G401.6 (cell line): ENCODE measurements at regions not wholly inside any gene's neighbourhood (a gene's known extent, or its start where the extent isn't known, plus 50 kb on each side); places are given as distances from the start of the nearest gene placed in this dataset.

Source experiments
- FAIRE-seq: peaks from 2 replicates; lab custom pipeline; 2012; peaks lifted over from hg19 to GRCh38; lab: Jason Lieb, UNC

DNA sequence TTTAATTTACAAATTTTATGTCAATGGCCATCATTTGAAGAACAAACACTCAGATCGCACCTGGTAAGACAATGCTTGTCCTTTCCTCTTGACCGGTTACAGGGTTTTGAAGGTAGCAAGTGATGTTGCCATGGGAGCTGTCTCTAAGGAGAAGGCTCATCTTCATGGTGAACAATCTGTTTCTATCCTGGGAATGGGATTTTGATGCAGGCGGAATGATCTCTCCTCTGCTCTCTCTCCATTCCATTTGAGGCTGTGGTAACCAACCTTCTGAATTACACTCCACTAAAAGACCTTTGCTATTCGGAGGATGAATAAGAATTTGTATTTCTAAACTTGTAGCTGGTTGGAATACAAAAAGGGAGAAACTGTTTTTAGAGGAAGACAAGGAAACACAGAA, 57.9 kb upstream of the SLC5A9 start:
- no peak for FAIRE-seq

DNA sequence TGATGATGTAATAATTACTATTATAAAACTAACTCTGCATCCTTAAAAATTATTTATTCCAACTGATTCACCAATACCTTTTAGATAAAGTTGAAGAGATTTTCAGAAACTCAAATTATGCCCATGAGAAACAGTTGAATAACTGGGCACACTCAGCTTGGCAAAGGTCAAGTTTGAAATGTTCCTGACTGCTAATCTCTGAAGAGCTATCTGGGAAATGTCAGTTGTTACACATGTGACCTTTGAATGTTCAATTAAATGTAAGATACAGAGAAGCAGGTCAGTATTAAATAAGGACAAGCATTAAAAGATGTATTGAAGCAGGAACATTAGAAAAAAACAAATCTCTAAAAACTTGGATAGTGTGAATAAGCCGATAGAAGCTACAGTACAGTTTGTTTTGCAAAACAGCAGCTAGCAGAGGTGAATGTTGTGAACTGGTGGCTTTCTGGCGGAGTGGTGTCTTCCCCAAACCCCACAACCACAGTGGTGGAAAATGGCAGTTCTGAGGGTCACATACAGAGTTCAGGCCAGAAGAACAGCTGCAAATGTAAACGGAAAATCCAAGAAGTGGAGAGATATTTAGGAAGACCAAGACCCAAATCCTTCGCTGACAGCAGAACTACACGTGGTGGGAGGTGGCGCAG, 61.9 kb upstream of the SLC5A9 start:
- FAIRE-seq, result no peak

DNA sequence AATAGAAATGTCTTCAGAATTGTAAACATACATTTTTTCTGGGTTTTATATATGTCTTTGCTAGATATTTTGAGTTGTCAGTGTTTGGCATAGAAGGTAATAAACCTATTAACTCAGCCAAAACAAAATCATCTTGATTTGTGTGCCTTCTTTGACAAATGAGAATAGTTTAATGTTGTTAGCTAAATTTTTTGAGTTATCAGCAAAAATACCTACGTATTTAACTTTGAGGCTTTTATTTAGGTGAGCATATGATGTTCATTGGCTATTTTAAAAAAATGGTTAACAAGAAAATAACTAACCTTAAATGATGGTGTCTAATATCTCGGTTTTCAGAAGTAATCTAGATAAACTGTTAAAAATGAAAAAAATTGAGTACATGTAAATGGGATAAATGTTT, 83.2 kb upstream of the SLC5A9 start:
- no peak for FAIRE-seq

DNA sequence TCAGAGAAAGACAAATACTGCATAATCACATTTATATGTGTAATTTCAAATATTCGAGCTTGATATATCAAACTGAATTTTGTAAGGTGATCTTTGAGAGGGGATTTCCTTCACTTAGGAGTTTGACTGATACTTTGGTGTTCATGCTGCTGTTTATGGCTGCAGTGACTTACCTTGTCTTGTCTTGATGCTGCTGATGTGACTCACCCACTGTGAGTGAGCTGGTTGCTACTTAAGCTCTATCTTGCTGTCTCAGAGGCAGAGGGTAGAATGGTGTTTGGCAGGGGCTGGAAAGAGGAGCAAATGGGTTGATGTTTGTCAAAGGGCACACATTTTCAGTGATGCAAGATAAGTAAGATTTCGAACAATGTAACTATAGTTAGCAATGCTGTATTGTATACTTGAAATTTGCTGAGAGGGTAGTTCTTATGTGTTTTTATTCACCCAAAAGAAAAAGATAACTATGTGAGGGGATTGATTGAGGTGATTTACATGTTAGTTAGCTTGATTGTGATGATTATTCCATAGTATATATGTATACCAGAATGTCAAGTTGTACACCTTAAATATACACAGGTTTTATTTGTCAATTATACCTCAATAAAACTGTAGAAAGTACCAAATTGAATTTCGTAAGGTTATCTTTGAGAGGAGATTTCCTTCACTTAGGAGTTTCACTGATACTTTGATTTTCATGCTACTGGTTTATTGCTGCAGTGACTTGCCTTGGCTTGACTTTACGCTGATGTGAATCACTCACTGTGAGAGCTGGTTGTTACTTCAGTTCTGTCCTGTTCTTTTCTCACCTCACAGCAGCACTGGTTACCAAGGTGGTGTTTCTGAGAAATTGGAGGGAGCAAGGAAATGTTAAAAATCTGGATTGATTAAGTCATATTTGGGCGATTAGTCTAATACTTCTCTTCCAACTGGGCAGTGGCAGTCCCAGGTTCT, 94.5 kb upstream of the SLC5A9 start:
- no peak for FAIRE-seq

DNA sequence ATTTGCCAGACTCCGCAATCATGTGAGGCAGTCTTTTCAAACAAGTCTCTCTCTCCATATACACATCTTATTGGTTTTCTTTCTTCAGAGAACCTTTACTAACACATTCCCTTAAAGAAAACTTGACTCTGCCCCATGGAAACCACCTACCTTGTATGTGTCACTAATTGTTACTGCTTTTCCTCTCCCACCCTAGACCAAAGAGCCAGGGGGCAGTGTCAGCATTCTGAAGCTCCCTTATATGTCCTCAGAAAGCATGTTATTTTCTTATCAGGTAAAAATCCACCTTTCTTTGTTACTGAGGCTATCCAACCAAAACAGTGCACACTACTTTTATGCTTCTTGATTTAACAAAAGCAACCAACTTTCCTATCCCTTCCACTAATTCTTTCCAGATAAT, 98.9 kb upstream of the SLC5A9 start:
- no peak for FAIRE-seq

DNA sequence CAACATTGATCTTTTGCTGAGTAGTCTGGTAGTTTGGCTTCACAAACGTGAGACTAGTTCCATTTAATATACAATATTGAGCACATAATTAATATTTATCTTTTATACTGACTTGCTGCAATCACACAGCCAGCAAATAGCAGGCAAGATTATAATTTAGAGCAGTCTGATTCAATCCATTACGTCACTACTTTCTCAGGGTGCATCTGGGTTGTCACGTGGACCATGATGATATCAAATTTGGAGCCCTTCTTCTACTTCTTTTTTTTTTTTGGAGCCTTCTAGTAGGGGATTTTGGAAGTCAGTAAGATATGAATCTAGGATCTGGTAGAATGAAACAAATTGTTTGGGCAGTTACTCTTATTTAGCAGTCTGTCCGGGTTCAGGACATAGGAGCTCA, 100.6 kb upstream of the SLC5A9 start:
- no peak for FAIRE-seq

DNA sequence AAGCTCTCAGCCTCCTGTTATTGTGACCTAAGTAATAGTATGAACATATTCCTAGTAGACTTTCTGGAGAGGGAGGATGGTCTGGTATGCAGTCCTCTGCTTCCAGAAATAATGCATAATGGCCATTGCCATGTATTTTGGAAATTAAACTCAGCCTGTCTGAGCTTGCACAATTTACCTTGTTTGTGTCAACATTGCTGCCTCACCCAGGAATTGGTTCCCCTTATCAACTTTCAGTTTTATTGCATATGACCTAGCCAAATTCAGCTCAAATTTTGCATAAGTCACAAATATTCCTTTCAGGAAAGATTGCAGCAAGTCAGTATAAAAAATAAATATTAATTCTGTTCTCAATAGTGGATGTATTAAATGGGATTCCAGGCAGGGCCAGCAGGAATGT, 101.9 kb upstream of the SLC5A9 start:
- no peak for FAIRE-seq

DNA sequence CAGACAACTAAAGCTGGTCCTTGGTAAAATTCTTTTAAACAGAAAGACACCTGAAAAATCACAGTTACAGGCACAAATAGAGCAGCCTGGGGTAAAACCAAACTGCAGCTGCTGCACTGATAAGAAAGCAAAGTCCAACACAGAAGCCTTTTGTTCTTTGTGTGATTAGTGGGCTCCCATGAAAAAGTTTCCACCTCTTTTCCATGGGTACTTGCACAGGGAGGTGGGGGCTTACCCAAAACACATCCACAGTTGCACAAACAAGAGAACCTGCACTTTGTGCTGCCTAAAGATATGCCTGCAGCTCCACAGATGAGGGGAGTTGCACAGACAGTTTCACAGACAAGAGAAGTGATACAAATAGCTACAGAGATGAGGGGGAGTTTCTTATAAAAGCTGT, 106.7 kb upstream of the SLC5A9 start:
- no peak for FAIRE-seq

DNA sequence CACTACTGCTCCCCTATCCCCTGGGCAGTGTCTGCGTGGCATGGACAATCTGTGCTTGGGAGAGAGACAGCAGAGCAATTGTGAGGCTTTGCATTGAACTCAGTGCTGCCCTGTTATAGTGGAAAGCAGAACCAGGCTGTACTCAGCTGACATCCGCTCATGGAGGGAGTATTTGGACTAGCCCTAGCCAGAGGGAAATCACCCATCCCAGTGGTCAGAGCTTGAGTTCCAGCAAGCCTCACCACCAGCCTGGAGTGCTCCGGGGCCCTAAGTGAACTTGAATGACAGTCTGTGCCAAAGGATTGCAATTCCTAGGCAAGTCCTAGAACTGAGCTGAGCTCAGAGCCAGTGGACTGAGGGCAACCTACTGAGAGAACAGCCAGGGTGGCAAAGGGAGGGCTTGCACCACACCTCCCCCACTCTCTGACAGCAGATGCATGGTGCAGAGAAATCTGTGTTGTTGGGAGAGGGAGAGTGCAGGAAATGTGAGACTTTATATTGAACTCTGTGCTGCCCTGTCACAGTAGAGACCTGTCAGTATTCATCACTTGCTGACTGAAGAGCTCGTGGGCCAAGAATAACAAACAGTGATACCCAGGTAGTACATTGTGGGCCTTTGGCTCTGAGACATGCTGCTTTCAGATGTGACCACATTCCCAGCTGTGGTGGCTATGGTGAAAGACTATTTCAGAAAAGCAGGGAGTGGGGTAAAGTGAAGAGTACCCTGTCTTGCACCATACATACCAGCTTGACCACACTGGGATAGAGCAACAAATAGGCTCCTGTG, 107.7 kb upstream of the SLC5A9 start:
- no peak for FAIRE-seq

DNA sequence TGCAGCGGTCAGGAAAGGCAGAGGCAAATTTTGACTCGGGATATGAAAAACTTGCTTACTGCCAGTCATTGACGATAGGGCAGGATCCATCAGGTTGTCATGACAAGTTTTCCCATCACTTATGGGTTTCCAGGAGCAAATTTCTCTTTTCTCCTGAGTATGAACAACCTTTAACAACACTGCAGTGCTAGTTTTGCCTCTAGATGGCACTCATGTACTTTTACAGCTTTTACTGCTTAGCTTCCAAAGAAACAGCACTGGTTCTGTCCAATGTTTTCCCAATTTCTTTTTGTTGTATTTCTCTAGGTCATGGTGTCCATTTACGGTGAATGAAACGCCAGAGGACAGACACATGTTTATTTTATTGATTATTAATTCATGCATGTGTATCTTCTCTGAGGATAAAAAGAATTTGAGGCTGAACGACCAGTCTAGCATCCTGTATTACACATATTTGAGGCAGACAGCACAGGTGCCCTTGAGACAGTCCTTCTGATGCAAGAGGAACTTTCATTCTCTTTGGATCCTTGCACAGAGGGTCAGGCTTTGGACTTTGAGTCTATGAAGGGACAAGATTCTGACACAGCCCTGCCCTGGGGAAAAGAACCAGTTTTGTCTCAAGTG, 112.3 kb upstream of the TRABD2B start:
- FAIRE-seq, result peak; percentile 6

DNA sequence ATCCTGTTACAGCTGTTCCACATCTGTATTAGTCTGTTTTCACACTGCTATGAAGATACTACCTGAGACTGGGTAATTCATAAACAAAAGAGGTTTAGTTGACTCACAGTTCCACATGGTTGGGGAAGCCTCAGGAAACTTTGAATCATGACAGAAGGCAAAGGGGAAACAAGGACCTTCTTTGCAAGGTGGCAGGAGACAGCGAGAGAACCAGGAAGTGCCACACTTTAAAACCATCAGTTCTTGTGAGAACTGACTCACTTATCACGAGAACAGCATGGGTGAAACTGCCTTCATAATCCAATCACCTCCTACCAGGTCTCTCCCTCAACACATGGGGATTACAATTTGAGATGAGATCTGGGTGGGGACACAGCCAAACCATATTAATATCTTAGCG, 110.3 kb upstream of the TRABD2B start:
- FAIRE-seq, result no peak

DNA sequence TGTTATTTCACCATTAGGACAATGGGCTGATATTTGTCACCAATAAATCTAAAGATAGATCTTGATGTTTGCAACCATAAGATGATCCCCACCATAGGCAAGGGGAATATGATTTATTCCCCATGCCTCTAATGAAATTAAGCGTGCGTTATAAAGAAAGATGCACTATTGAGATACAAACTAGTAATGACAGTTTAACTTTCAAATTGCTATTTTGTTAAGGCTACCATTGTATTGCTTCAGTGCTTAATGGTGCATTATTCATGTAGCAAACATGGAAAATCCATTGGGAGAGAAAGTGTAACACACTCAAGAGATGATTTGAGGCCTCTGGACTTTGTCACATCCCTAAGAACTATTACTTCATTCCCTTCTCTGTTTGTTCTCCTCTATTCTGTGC, 108.9 kb upstream of the TRABD2B start:
- no peak for FAIRE-seq

DNA sequence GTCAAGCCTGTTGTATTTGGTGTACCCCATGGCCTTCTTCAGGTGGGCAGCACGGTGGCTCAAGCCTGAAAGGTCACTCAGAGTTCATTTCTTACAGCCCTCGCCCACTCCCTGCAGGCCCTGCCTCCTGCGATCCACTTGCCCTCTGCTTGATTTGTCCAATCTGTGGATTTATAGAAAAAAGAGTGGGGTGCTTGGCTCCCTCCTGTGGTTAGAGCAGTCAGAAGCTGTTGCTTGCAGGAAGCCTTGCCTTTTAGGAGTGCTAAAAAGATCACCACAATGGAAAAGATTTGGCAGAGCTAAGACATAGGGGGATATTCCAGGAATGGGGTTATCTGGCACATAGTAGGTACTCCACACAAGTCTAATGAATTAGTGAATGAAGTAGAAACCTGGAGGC, 108.0 kb upstream of the TRABD2B start:
- no peak for FAIRE-seq

DNA sequence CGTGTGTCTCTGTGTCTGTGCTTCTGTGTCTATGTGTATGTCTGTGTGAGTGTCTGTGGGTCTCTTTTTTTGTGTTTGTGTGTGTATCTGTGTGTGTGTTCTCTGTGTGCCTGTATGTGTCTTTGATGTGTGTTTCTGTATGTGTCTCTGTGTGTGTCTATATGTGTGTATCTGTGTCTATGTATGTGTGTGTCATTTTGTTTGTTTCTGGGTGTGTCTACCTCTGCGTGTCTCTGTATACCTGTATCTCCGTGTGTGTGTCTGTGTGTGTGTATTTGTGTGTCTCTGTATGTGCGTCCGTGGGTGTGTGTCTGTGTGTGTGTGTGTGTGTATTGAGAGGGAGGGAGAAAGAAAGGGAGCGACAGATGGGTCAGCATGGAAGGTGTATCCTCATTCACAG, 106.3 kb upstream of the TRABD2B start:
- FAIRE-seq, result no peak

DNA sequence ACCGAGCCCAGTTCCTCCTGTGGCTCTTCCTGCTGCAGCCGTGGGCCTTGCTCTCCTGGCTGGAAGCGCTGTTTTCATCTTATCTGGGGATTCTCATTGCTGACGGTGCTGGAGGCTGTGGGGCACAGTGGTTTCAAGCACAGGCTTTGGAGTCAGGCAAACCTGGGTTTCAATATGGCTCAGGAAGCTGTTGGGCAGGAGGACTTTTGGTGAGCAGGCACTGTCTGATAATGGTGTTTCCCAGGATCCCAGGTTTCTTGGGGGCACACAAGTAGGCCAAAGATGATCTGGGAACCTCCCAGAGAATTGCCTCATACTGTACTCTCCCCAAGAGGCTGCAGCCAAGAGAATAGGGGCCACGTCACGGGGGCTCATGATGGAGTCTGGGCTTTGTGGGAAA, 105.6 kb upstream of the TRABD2B start:
- FAIRE-seq, result no peak

DNA sequence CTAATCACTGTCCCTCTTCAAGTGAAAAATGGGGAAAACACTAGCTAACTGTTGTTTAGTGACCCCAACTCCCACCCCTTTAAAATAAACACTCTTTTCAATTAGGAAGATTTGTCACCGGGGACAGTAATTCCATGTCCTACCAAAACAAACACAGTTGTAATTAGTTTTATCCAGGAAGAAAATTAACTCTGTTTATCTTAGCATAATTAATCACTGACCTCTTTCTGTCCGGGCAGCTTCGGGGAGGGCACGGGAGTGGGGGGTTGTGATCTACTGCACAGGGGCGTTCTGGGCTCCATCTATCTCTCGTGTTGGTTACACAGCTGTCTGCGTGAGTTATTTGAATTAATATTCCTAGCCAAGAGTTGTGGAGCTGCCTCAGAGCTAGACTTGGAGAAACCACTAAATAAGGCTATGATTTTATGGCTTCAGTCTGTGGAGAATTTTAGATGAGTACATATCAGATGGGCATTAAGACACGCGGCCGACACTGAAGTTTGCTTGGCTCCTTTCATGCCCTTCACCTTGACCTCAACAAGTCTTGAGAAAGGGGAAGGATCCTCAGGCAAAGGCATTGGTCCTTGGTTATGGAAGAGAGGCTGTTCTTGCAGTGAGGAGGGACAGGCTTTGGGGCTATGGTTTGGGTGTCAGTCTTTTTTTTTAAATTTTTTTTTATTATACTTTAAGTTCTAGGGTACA, 102.0 kb upstream of the TRABD2B start:
- FAIRE-seq, result no peak

DNA sequence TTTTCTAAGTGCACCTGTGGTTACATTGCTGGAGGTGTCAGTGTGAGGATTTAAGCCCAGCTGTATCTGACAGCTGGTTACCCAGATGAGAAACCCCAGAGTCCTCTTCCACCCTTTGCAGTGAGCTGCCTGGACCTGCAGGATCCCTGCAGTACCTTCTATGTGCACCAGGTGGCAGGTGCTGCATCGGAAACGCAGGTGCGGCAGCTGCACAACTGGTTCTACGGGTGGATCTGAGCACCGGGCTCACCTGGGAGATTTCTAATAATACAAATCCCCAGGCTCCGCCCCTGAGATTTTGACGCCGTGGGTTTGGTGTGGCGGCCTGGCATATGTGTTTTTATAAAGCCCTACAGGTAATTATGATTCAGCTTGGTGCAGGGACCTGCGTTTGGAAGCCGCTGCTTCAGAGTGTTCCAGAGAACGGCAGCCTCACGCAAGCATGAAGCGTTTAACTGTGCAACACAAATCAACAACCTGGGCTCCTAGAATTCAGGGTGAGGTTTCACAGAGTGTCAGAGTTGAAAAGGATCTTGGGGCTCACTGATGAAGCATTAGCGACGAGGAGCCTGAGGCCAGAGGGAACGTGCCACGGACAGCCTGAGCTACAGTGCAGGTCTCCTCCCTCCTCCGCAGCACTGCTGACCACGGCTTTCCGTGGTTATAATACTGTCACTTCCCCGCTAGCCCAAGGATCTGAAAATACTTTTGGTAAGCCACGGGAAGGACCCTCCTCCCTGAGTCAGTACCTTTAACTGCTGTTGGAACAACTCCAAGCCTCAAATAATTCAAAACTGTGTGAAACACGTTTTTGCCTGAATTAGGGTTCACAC, 96.7 kb upstream of the TRABD2B start:
- FAIRE-seq, result no peak

DNA sequence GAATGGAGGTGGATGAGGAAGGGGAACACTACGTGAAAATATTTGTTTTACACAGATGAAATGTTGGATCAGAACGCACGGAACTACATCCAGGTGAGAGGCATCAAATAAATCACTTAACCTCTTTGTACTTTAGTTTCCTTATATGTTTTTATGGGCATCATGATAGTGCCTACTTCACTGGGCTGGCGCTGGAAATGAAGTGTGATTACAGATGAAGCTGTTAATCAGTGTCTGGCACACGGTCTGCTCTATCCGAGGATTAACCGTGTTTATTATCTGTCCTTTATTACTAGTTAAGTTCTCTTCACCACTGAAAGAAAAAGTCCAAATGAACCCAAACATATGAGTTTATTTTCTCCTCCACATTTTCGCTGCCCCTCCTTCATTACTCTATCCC, 96.0 kb upstream of the TRABD2B start:
- no peak for FAIRE-seq

DNA sequence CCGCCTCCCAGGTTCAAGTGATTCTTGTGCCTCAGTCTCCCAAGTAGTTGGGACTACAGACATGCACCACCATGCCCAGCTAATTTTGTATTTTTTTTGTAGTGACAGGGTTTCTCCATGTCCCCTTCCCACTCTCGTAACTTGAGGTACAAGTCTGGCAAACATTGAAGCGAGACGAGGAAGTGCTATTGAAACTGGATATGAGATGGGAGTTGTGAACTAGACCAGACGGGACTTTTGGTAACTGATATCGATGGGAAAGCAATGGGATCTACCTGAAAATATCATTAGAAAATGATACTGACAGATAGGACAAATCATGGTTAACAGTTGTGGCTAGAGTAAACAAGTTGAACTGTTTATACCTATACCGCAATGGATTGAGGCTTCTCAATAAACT, 95.2 kb upstream of the TRABD2B start:
- no peak for FAIRE-seq

DNA sequence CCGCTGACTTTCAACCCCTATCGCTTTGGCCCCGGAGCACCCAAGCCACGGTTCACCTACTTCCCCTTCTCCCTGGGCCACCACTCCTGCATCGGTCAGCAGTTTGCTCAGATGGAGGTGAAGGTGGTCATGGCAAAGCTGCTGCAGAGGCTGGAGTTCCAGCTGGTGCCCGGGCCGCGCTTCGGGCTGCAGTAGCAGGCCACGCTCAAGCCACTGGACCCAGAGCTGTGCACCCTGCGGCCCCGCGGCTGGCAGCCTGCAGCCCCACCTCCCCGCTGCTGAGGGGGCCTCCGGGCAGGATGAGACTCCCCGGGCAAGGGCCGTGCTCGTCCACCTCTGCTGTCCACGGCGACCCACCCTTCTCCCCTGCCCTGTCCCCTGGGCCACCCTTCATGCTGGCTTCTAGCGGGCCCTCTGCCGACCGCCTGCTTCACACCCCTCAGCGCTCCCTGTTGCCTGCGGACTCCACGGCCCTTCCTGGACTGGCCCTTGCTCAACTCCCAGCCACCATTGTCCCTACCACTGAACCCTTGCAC, 92.2 kb upstream of the TRABD2B start:
- no peak for FAIRE-seq

DNA sequence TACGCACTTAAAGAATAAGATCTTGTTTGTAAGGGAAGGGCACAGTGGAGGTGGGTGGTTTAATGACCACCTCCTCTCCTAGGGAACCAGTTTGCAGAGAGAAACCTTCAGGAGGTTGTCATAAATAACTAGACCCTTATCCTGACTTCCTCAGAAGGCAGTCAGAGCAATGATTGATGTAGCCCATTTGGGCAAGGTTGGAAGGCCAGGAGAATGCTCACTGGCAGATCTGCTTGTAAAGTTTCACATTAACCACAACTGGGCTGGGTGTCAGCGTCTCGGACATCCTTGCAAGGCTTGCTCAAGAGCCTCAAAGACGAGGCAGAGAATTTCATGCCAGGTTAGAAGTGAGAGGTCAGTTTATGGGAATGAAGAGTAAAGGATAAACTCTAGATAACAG, 87.6 kb upstream of the TRABD2B start:
- no peak for FAIRE-seq
